ENCODE measurements at regions not wholly inside any gene's neighbourhood (a gene's known extent, or its start where the extent isn't known, plus 50 kb on each side); places are given as distances from the start of the nearest gene placed in this dataset.
"Not testable (repeated sequence)": the region's sequence is repeated elsewhere in the genome, so short reads cannot be mapped to it uniquely, and the experiment has no call there.

DNA sequence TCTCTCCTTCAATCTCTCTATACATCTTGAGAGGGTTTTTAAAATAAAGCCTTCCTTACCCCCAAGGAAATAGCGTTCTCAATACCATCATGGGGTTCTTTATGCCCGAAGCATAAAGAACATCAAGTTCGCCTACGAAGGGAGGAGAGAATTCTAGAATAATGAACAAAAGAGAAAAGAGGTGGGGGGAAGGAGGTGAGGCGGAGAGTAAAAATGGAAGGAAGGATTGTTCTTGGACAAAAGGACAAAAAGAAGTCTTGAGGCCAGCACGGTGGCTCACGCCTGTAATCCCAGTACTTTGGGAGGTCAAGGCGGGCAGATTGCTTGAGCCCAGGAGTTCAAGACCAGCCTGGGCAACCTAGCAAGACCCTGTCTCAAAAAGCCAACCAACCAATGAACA is 319.8 kb upstream of the NCKAP5 start:
- intact Hi-C loops (cut with DNase I), result loop anchor here (5.0 to 10.0 kb wide), 3 partner anchors 104 to 524 kb away; no protein-coding TSS in a partner anchor
- no peak for DNase-seq (ENCODE audit: low spot score)

- intact Hi-C loops (cut with DNase I), result loop anchor here (5.0 to 10.0 kb wide), 3 partner anchors 104 to 524 kb away; no protein-coding TSS in a partner anchor
- no peak for DNase-seq (ENCODE audit: low spot score)
Observed at GRCh38 chr2:133888621-133889219, 320.5 kb upstream of the NCKAP5 start.

DNA sequence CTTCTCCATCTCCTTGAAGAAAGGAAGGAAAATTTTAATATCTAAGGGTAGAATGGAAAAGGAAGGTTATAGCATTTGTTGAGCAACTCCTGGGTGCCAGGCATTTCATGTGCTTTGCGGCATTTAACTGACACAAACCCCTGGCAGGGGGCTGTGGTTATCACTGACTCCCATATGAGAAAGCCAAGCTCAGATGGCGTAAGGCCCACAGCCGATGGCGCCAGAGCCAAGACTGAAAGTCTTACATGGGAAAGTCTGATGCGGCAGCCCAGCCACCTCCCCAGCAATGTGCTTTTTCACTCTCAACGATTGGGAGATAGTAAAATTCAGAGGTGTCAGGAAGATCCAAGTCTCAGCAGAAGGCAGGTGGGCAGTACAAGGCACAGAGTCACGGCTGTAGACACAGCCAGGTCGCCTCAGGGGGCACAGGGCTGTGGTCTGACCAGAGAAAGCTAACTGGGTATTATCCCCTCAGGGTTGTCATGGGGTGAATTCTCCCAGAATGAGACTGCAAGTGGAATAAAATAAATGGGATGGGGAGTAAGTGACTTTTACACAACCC is 324.2 kb upstream of the NCKAP5 start:
- DNase-seq (ENCODE audit: low spot score), result no peak
- intact Hi-C loops (cut with DNase I), result no loop called here

- DNase-seq (ENCODE audit: low spot score), result no peak
- intact Hi-C loops (cut with DNase I), result no loop called here
Observed at GRCh38 chr2:133894429-133894828, 326.2 kb upstream of the NCKAP5 start.

DNA sequence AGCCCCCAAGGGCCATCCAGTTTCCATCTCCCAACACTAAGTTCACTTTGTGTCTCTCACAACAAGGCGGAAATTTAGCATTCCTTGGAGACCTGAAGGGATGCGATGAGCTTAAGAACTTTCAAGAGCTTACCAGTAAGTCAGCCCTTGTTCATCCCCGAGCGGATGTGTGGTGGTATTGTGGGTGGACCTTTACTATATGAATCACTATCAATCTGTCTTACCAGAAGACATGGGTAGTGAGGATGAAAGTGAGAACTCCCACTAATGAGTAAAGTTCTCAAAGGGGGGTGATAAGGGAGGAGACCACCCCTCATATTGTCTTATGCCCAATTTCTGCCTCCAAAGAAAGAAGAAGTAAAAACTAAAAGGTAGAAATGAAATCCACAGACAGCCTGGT is 329.6 kb upstream of the NCKAP5 start:
- intact Hi-C loops (cut with DNase I); DNase-seq (ENCODE audit: low spot score): not testable (repeated sequence)

DNA sequence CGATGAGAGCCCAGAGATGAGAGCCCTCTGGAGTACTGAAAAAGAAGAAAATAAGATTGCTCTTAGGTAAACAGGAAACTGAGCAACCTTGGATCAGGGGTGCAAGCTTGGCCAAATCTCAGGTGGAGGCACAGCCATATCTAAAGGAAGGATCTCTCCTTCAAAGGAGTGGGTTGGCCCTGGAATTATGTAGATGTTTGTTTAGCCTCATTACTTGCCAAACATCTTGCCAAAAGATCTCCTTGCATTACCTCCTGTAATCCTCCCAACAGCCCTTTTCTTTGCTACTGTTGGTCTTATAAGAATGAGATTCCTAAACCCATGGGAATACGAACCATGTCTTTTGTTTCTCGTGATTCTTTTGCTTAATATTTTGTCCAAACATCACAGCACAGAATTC is 332.6 kb upstream of the NCKAP5 start:
- intact Hi-C loops (cut with DNase I), result no loop called here
- no peak for DNase-seq (ENCODE audit: low spot score)

DNA sequence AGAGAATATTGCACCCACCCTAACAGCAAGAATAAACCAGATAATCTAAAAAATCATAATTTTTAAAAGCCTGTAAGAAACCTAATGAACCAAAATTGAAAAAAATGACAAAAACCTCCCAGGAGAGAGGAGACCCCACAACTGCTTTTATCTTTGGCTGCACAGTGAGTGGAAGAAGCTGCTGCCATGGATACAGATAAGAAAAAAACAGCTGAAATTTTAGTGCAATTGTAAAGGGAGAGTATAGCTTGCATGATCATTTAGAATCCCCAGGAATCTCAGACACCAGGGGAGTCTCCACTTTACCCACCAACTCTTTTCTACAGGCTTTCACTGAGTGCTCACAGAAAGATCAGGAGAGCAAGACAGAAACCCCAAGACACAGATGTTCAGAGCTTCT is 338.1 kb upstream of the NCKAP5 start:
- intact Hi-C loops (cut with DNase I), result no loop called here
- DNase-seq (ENCODE audit: low spot score), result no peak

- intact Hi-C loops (cut with DNase I), result no loop called here
- DNase-seq (ENCODE audit: low spot score), result no peak
Observed at GRCh38 chr2:133906926-133907325, 338.7 kb upstream of the NCKAP5 start.

- no peak for DNase-seq (ENCODE audit: low spot score)
Observed at GRCh38 chr2:133908171-133908570, 339.9 kb upstream of the NCKAP5 start.

GRCh38 chr2:133918141-133918540 is 335.7 kb upstream of the MGAT5 start:
- intact Hi-C loops (cut with DNase I), result no loop called here
- DNase-seq (ENCODE audit: low spot score), result no peak

More at GRCh38 chr2:133908171-133908570, 339.9 kb upstream of the NCKAP5 start:
- intact Hi-C loops (cut with DNase I), result no loop called here

- intact Hi-C loops (cut with DNase I), result no loop called here
Observed at GRCh38 chr2:133919285-133919684, 334.6 kb upstream of the MGAT5 start.

DNA sequence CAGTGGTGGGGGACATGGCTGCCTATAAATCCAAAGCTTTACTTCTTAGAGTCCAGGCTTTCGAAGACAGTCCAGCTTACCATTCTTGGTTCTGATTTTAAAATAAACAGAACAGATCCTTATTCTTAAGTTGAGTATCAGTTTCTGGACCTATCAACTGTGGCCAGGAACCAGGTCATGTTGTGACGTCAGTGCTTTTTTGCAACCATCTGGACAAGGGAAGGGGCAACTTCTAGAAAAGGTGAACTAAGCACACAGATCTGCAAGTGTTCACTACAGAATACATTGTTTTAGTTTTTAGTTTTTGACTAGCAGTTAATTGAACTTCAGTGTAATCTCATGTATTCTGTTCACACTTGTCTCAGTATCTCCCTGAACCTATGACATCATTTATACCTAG is 326.0 kb upstream of the MGAT5 start:
- DNase-seq (ENCODE audit: low spot score), result no peak
- intact Hi-C loops (cut with DNase I), result no loop called here

More at GRCh38 chr2:133919285-133919684, 334.6 kb upstream of the MGAT5 start:
- no peak for DNase-seq (ENCODE audit: low spot score)

- intact Hi-C loops (cut with DNase I), result no loop called here
- no peak for DNase-seq (ENCODE audit: low spot score)
Observed at GRCh38 chr2:133936096-133936495, 317.8 kb upstream of the MGAT5 start.

DNA sequence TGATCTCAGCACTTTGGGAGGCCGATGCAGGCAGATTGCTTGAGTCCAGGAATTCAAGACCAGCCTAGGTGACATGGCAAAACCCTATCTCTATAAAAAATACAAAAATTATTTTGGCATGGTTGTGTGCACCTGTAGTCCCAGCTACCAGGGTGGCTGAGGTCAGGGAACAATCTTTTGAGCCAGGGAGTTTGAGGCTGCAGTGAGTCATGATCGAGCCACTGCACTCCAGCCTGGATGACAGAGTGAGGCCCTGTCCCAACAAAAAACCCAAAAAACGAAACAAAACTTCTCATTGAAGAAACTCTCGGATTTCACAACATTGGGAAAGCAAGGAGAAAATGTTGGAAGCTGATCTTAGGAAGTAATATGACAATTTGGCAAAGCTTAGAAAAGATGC is 317.3 kb upstream of the MGAT5 start:
- intact Hi-C loops (cut with DNase I), result no loop called here
- DNase-seq (ENCODE audit: low spot score), result no peak

DNA sequence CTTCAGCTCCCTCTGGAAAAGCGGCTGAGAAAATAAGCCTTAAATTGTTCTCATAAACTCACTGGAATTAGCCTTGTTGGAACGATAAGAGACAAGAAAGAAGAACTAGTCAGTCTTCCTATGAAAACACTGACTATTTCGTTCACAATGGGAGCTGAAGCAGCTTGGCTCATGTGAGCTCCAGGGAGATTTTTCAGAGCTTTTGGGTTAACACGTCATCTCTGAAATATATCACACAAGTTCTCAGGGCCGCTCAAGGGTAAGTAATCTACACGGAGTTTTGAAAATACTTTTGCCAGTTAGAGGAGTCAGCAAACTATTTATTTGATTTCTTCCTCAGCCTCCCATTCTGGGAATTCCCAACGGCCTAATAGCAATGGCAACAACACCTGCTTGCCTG is 316.2 kb upstream of the MGAT5 start:
- intact Hi-C loops (cut with DNase I), result no loop called here
- DNase-seq (ENCODE audit: low spot score), result no peak

- no peak for DNase-seq (ENCODE audit: low spot score)
- intact Hi-C loops (cut with DNase I), result no loop called here
Observed at GRCh38 chr2:133940134-133940533, 313.7 kb upstream of the MGAT5 start.

DNA sequence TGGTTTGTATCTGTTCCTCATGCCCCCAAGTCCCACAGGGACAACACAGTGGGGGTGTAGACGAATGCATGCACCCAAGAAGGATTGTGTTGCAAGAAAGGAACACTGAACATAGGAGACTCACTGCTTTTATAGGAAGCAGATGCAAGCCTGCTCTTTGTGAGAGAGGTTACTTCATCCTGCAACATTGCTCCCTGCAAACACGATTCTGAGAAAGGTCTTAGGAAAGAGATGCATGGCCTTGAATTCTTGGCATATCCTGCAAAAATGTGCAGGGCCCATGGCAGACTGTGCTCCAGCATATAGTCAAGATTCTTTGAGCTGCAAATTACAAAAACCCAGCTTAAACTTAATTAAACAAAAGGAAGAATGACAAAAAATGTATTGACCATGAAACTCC is 312.2 kb upstream of the MGAT5 start:
- intact Hi-C loops (cut with DNase I), result no loop called here
- DNase-seq (ENCODE audit: low spot score), result no peak

GRCh38 chr2:133942398-133942797 is 311.5 kb upstream of the MGAT5 start:
- no peak for DNase-seq (ENCODE audit: low spot score)

DNA sequence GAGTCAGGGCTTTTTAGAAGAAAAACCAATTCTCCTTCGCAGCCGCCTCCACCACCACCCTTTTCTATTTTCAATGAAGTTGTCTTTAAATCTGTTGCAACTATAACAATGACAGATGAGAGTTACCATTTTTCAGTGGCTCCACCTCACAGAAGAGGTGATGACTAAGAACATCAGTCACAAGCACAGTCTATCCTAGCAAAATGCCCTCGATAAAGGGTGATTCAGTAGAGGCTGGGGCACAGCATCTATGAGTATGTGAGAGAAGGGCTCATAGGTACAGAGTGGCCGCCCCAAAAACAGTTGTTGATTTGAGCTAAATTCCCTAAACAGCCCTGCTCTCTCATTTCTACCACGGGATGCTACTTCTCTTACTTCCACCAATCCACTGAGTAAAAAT is 310.8 kb upstream of the MGAT5 start:
- intact Hi-C loops (cut with DNase I), result no loop called here
- no peak for DNase-seq (ENCODE audit: low spot score)

More at GRCh38 chr2:133942398-133942797, 311.5 kb upstream of the MGAT5 start:
- intact Hi-C loops (cut with DNase I), result no loop called here

DNA sequence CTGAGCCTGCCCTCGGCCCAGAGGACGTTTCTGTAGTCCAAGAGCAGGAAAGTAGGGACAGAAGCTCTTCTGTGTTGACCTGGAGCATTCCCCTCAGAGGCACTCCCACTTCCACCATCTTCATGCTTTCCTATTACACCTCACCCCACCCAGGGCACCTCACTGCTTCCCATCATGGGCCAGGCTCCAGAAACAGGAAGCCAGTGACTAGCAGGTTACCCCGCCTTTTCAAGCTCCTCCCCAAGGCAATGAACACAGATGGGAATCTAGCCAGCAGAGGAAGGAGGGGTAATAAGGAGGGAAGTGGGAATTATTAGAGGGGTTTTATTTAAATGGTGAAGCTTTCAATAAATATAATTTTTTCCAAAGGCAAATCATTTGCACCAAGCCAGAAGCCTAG is 308.8 kb upstream of the MGAT5 start:
- intact Hi-C loops (cut with DNase I), result loop anchor here (5.0 kb wide), 1 partner anchor 47 kb away; no protein-coding TSS in a partner anchor
- no peak for DNase-seq (ENCODE audit: low spot score)

DNA sequence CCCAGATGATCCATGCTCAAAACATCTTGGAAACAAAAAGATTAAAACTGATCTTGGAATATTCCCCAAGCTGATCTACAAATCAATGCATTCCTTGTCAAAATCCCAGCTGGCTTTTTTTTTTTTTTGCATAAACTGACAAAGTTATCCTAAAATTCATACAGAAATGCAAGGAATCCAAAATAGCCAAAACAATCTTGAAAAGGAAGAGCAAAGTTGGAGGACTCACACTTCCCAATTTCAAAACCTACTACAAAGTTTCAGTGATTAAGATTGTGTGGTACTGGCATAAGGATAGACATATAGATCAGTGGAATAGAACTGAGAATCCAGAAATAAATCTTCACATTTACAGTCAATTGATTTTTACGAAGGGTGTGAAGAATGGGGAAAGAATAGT is 306.8 kb upstream of the MGAT5 start:
- no peak for DNase-seq (ENCODE audit: low spot score)
- intact Hi-C loops (cut with DNase I), result loop anchor here (5.0 kb wide), 1 partner anchor 45 kb away; no protein-coding TSS in a partner anchor

Data from cardiac septum (tissue), 1 donor.